ENCODE measurements at regions not wholly inside any gene's neighbourhood (a gene's known extent, or its start where the extent isn't known, plus 50 kb on each side); places are given as distances from the start of the nearest gene placed in this dataset.
"Not testable (repeated sequence)": the region's sequence is repeated elsewhere in the genome, so short reads cannot be mapped to it uniquely, and the experiment has no call there.

GRCh38 chr3:75913800-75914350 lies 128.5 kb upstream of the ZNF717 start:
- TF ChIP-seq CTCF (IDR thresholded peaks at IDR 0.05) (no peak), POLR2A (IDR thresholded peaks at IDR 0.05) (no peak)
- no peaks in the 10 kb centered on the region for H3K4me1 ChIP-seq (replicated peaks in 1 of 2)
- intact Hi-C loops (cut with DNase I): no loop called here
- no peaks in the 10 kb centered on the region for H3K36me3 ChIP-seq (replicated peaks in 1 of 2)
- no peak overlapping the region for H3K27ac ChIP-seq
- 21 to 37% (median 32%) methylated on average over 2 of the region's 2 CpGs for WGBS, 4 donors
- no peaks in the 10 kb centered on the region for H3K27me3 ChIP-seq
- no peaks in the 10 kb centered on the region for H3K9me3 ChIP-seq (replicated peaks in 1 of 3)
- H3K4me3 ChIP-seq: no peak overlapping the region
- DNase-seq: no peak

GRCh38 chr3:75914741-75915140 lies 129.4 kb upstream of the ZNF717 start:
- 78 to 86% (median 78%) methylated on average over 3 of the region's 3 CpGs for WGBS, 4 donors
- H3K27me3 ChIP-seq; H3K36me3 ChIP-seq (replicated peaks in 1 of 2); DNase-seq; H3K9me3 ChIP-seq (replicated peaks in 1 of 3); H3K4me3 ChIP-seq; H3K4me1 ChIP-seq (replicated peaks in 1 of 2); intact Hi-C loops (cut with DNase I); H3K27ac ChIP-seq: not testable (repeated sequence)

GRCh38 chr3:75938921-75939320 lies 153.6 kb upstream of the ZNF717 start:
- Histone ChIP-seq H3K9me3 (replicated peaks in 1 of 3) (no peaks in the 10 kb centered on the region), H3K27ac (no peak overlapping the region), H3K4me3 (no peak overlapping the region), H3K27me3 (no peaks in the 10 kb centered on the region), H3K4me1 (replicated peaks in 1 of 2) (no peaks in the 10 kb centered on the region), H3K36me3 (replicated peaks in 1 of 2) (no peaks in the 10 kb centered on the region)
- TF ChIP-seq POLR2A (IDR thresholded peaks at IDR 0.05): no peak
- TF ChIP-seq CTCF (IDR thresholded peaks at IDR 0.05): no peak
- intact Hi-C loops (cut with DNase I): no loop called here
- no peak for DNase-seq
- 65 to 77% (median 70%) methylated on average over 4 of the region's 4 CpGs for WGBS, 4 donors

GRCh38 chr3:75951941-75952340 lies 166.6 kb upstream of the ZNF717 start:
- no peaks in the 10 kb centered on the region for H3K36me3 ChIP-seq (replicated peaks in 1 of 2)
- H3K27me3 ChIP-seq: no peaks in the 10 kb centered on the region
- no peak overlapping the region for H3K27ac ChIP-seq
- H3K9me3 ChIP-seq (replicated peaks in 1 of 3): no peaks in the 10 kb centered on the region
- no peak overlapping the region for H3K4me3 ChIP-seq
- TF ChIP-seq POLR2A (IDR thresholded peaks at IDR 0.05): no peak
- no peaks in the 10 kb centered on the region for H3K4me1 ChIP-seq (replicated peaks in 1 of 2)
- DNase-seq: no peak
- intact Hi-C loops (cut with DNase I): no loop called here

- 75 to 91% (median 82%) methylated on average over 2 of the region's 2 CpGs for WGBS, 4 donors
- H3K27ac ChIP-seq; H3K4me1 ChIP-seq (replicated peaks in 1 of 2); intact Hi-C loops (cut with DNase I); H3K27me3 ChIP-seq; H3K4me3 ChIP-seq; H3K36me3 ChIP-seq (replicated peaks in 1 of 2); DNase-seq; H3K9me3 ChIP-seq (replicated peaks in 1 of 3): not testable (repeated sequence)
These were observed 174.7 kb upstream of the ZNF717 start for GRCh38 chr3:75960031-75960430.

- not testable (repeated sequence) for H3K4me1 ChIP-seq (replicated peaks in 1 of 2)
These were observed 176.7 kb upstream of the ZNF717 start for GRCh38 chr3:75962054-75962453.

More at GRCh38 chr3:75962054-75962453, 176.7 kb upstream of the ZNF717 start:
- DNase-seq; H3K4me3 ChIP-seq; H3K9me3 ChIP-seq (replicated peaks in 1 of 3); H3K27me3 ChIP-seq; H3K36me3 ChIP-seq (replicated peaks in 1 of 2); intact Hi-C loops (cut with DNase I); H3K27ac ChIP-seq: not testable (repeated sequence)
- WGBS, 4 donors: 66 to 87% (median 73%) methylated on average over 2 of the region's 2 CpGs
